Endothelial cell of umbilical vein (primary cell): ENCODE measurements at regions not wholly inside any gene's neighbourhood (a gene's known extent, or its start where the extent isn't known, plus 50 kb on each side); places are given as distances from the start of the nearest gene placed in this dataset.

Experiments used
- CTCF ChIP-seq, 2 donors: IDR thresholded peaks; 1 replicate in 1 of 2; 2 replicates in 1 of 2; pipeline ENCODE4 v1.5.1; 2011; ENCODE audit warnings: low read length in 2 of 2, mild to moderate bottlenecking in 2 of 2, moderate library complexity in 2 of 2, control low read depth in 1 of 2, inconsistent platforms in 1 of 2, low read depth in 1 of 2; ENCODE audit not compliant: insufficient read depth in 1 of 2; ENCODE audit errors: extremely low read depth in 1 of 2
- POLR2A ChIP-seq: IDR thresholded peaks from 2 replicates; pipeline ENCODE4 v1.6.1; 2012; ENCODE audit warnings: low read depth, mild to moderate bottlenecking, control low read depth, low read length

GRCh38 chr10:124279882-124280281, 138.8 kb downstream of the OAT start:
- TF ChIP-seq CTCF (IDR thresholded peaks at IDR 0.05; ENCODE audit: extremely low read depth in 1 of 2, insufficient read depth in 1 of 2, low read depth in 1 of 2, low read length in 2 of 2), result no peak
- no peak for TF ChIP-seq POLR2A
